PC-9 (cell line): ENCODE measurements at regions not wholly inside any gene's neighbourhood (a gene's known extent, or its start where the extent isn't known, plus 50 kb on each side); places are given as distances from the start of the nearest gene placed in this dataset.

Source experiments
- BruUV-seq: library from RNA; stranded (reverse); fragments of 400-500 nt; replicated peaks from 2 replicates; lab custom pipeline; 2021; lab: Mats Ljungman, UMichigan
- CTCF ChIA-PET: fragments of 300-600 bp; sonication (Branson Sonifier 250); formaldehyde crosslinking; loops from one replicate; lab custom pipeline; 2022; ENCODE audit warnings: antibody characterized with exemption; lab: Charles Lee
- POLR2A ChIA-PET: fragments of 300-600 bp; sonication (Branson Sonifier 250); formaldehyde crosslinking; loops from one replicate; lab custom pipeline; 2022; ENCODE audit warnings: antibody characterized with exemption; ENCODE audit not compliant: unreplicated experiment; lab: Charles Lee
- DNase-seq, 2 experiments: peaks; one replicate each; pipeline versions ENCODE4 v3.0.0 to v3.0.0-alpha.2; 2015 to 2022; ENCODE audit warnings: mixed read lengths in 1 of 2
- H2AFZ ChIP-seq: fragments of 200-600 bp; sonication (generic); 2 replicates; pipeline ENCODE4 v1.8.1; 2017; ENCODE audit warnings: antibody characterized with exemption
- H3F3A ChIP-seq: fragments of 200-600 bp; sonication (generic); 2 replicates; pipeline ENCODE4 v1.8.1; 2017; ENCODE audit warnings: antibody characterized with exemption, mild to moderate bottlenecking, low read depth; ENCODE audit not compliant: insufficient read depth
- H3K27ac ChIP-seq: fragments of 200-600 bp; sonication (generic); 2 replicates; pipeline ENCODE4 v1.6.1; 2016; ENCODE audit warnings: mixed run types
- H3K27me3 ChIP-seq: fragments of 200-600 bp; sonication (generic); 2 replicates; pipeline ENCODE4 v1.6.1; 2016; ENCODE audit warnings: low read depth, mixed run types; ENCODE audit not compliant: insufficient read depth
- H3K36me3 ChIP-seq: fragments of 200-600 bp; sonication (generic); 2 replicates; pipeline ENCODE4 v1.6.1; 2016; ENCODE audit warnings: low read depth, mixed run types
- H3K4me1 ChIP-seq: fragments of 200-600 bp; sonication (generic); replicated peaks from 2 replicates; pipeline ENCODE4 v1.6.1; 2016; ENCODE audit warnings: mixed run types; ENCODE audit not compliant: insufficient read depth
- H3K4me2 ChIP-seq: fragments of 200-600 bp; sonication (generic); 2 replicates; pipeline ENCODE4 v1.6.1; 2017; ENCODE audit warnings: mixed run types
- H3K4me3 ChIP-seq: fragments of 200-600 bp; sonication (generic); 2 replicates; pipeline ENCODE4 v1.6.1; 2016; ENCODE audit warnings: mixed run types
- H3K79me2 ChIP-seq: fragments of 200-600 bp; sonication (generic); 2 replicates; pipeline ENCODE4 v1.6.1; 2017; ENCODE audit warnings: low read depth, mixed run types
- H3K9me2 ChIP-seq: fragments of 200-600 bp; sonication (generic); 2 replicates; pipeline ENCODE4 v1.8.1; 2017; ENCODE audit warnings: mild to moderate bottlenecking; ENCODE audit not compliant: insufficient read depth
- H3K9me3 ChIP-seq: fragments of 200-600 bp; sonication (generic); 2 replicates; pipeline ENCODE4 v1.8.1; 2016; ENCODE audit warnings: low read depth; ENCODE audit not compliant: insufficient read depth
- H4K20me1 ChIP-seq: fragments of 200-600 bp; sonication (generic); 2 replicates; pipeline ENCODE4 v1.8.1; 2017; ENCODE audit not compliant: insufficient read depth
- EZH2 ChIP-seq: fragments of 200-600 bp; sonication (generic); IDR thresholded peaks from 2 replicates; pipeline ENCODE4 v1.8.0; 2017; ENCODE audit warnings: antibody characterized with exemption, low read depth
- intact Hi-C: fragments of 100-400 bp; cut with micrococcal nuclease; formaldehyde crosslinking; loops from one replicate; pipeline ENCODE4 v1.10.0; 2022; ENCODE audit not compliant: unreplicated experiment
- TF ChIP-seq, protein P1 (sequence below): fragments of 200-600 bp; sonication (generic); conservative IDR thresholded peaks from 2 replicates; pipeline ENCODE4 v1.6.1; 2017; ENCODE audit warnings: mixed run types, antibody characterized with exemption, mild to moderate bottlenecking, moderate library complexity

DNA sequence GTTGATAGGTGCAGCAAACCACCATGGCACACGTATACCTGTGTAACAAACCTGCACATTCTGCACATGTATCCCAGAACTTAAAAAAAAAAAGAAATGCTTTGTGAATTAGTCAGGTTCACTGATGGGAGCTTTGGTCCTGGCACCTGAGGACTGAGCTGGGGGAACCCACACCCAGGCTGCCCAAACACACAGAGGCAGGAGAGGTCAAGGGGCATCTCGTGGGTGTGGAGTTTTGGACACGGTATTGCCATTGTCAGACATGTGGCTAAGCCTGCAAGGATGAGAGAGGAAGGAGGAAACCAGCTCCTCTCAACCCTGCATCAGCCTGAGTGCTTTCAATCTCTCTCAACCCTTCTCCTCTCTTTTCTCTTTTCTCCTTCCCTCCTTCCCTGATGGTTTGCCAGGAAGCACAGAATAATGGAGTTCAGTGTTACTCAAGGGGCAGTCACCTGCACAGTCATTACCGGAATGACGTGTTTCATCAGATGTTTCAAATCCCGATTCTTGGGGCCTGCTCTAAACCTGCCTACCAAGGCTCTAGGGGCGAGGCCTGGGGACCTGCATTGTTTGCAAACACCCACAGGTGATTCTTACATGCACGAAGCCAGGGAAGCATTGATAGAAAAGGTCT is 89.9 kb upstream of the NEDD9 start:
- H3K27ac ChIP-seq = no peak overlapping the region
- POLR2A ChIA-PET = interaction anchor here (0.6 kb wide), 1 partner anchor 25 kb away, joined by 4 read pairs; no protein-coding TSS in a partner anchor

DNA sequence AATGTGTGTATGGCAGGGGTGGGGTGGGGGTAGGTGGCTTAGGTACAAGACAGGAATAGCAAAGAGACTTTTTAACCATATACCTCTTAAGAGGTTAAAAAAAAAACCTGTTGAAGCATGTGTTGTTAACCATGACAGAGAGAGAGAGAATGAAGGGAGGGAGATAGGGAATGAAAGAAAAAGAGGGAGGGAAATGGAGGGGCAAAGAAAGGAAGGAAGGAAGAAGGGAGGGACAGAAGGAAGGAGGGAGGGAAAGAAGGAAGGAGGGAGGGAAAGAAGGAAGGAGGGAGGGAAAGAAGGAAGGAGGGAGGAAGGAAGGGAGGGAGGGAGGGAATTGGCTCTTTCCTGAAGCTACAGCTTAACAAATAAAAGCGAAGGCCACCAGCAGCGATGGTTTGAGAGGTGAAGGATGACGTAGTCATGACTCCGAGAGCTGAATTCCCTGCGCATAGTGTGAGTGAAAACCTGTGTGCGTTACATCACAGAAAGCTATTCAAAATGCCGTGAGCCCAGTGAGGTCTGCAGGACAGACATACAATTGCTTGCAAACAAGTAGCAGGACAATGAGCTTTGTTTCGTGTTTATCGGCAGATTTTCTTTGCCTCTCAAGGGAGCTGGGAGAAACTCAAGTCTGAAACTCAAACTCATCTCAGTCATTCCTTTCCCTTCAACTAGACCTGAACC is 88.6 kb upstream of the NEDD9 start:
- no peak for DNase-seq
- Histone ChIP-seq H3K9me3 (no peaks in the 10 kb centered on the region), H3K36me3 (no peaks in the 10 kb centered on the region), H3K4me2 (no peak overlapping the region), H3F3A (peaks cover 12% of the 10 kb centered on the region), H3K27ac (no peak overlapping the region), H3K4me1 (peaks cover 26% of the 10 kb centered on the region), H3K27me3 (no peaks in the 10 kb centered on the region), H3K79me2 (no peaks in the 10 kb centered on the region), H3K4me3 (no peak overlapping the region), H2AFZ (no peak overlapping the region), H3K9me2 (no peaks in the 10 kb centered on the region), H4K20me1 (no peaks in the 10 kb centered on the region)
- POLR2A ChIA-PET = no interaction called here
- TF ChIP-seq, protein P1, sequence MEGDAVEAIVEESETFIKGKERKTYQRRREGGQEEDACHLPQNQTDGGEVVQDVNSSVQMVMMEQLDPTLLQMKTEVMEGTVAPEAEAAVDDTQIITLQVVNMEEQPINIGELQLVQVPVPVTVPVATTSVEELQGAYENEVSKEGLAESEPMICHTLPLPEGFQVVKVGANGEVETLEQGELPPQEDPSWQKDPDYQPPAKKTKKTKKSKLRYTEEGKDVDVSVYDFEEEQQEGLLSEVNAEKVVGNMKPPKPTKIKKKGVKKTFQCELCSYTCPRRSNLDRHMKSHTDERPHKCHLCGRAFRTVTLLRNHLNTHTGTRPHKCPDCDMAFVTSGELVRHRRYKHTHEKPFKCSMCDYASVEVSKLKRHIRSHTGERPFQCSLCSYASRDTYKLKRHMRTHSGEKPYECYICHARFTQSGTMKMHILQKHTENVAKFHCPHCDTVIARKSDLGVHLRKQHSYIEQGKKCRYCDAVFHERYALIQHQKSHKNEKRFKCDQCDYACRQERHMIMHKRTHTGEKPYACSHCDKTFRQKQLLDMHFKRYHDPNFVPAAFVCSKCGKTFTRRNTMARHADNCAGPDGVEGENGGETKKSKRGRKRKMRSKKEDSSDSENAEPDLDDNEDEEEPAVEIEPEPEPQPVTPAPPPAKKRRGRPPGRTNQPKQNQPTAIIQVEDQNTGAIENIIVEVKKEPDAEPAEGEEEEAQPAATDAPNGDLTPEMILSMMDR = no peak
- no peak for TF ChIP-seq EZH2
- intact Hi-C loops = no loop called here
- no TSS peak for BruUV-seq
- CTCF ChIA-PET = no interaction called here

More for the DNA sequence above, 89.9 kb upstream of the NEDD9 start:
- peak in 1 of 2 experiments; percentile 42 for DNase-seq
- Histone ChIP-seq H3K4me2 (no peak overlapping the region), H3K9me3 (no peaks in the 10 kb centered on the region), H3K9me2 (no peaks in the 10 kb centered on the region), H3K4me1 (peaks cover 17% of the 10 kb centered on the region), H3F3A (peaks cover 12% of the 10 kb centered on the region), H2AFZ (no peak overlapping the region), H3K4me3 (no peak overlapping the region), H3K27me3 (no peaks in the 10 kb centered on the region), H3K36me3 (no peaks in the 10 kb centered on the region), H4K20me1 (no peaks in the 10 kb centered on the region), H3K79me2 (no peaks in the 10 kb centered on the region)
- intact Hi-C loops = loop anchor here (1.0 kb wide), 1 partner anchor 112 kb away; no protein-coding TSS in a partner anchor
- BruUV-seq = no TSS peak
- CTCF ChIA-PET = no interaction called here
- TF ChIP-seq, protein P1 = no peak
- TF ChIP-seq EZH2 = no peak

DNA sequence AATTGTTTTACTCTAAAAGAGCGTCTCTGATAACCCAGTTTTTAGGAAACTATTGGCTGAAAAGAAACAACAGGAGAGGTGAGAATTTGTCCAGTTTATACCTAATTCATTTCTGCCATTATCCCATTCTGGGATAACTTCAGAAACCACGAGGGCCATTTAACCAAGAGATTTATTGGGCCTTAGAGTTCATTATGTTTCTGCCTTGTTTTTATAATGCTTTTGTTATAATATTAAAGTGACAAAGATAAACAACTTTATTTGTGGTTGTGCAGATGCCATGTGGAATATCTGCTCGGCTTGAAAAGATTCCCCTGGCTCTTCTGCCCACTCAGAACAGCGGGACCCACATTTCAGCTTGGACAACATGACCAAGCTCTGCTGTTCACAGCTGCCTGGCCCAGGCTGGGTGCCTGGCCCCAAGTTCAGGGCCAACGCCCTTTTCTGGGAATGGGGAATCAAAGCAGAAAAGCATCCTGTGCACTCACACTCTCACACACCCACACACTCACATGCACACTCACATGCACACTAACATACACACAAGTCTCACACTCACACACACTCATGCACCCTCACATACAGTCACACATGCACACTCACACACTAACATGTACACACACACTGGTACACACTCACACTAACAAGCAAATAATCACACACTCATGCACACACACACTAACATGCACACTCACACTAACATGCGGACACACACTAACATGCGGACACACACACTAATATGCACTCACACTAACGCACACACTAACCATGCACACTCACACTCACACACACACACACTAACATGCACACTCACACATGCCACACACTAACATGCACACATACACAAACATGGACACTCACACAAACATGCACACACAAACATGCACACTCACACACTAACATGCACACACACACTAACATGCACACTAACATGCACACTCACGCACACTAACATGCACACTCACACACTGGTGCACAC is 86.7 kb upstream of the NEDD9 start:
- Histone ChIP-seq H3K4me2 (peak overlapping the region; percentile 68), H3K36me3 (no peaks in the 10 kb centered on the region), H3K9me3 (no peaks in the 10 kb centered on the region), H3K9me2 (no peaks in the 10 kb centered on the region), H3K27me3 (no peaks in the 10 kb centered on the region), H2AFZ (no peak overlapping the region), H3K4me1 (peaks cover 34% of the 10 kb centered on the region), H3K27ac (peak overlapping the region; percentile 85), H3K4me3 (peak overlapping the region; percentile 24; the same call in 1 of the 2 replicates), H3F3A (peaks cover 20% of the 10 kb centered on the region), H4K20me1 (no peaks in the 10 kb centered on the region), H3K79me2 (no peaks in the 10 kb centered on the region)
- POLR2A ChIA-PET = interaction anchor here (0.6 to 1.4 kb wide), 14 partner anchors 15 to 995 kb away, joined by 3 to 31 read pairs (median 8); partner anchors contain the start of gene NEDD9
- DNase-seq = peak in 1 of 2 experiments; percentile 13
- BruUV-seq = TSS peak; percentile 46
- intact Hi-C loops = loop anchor here (1.0 to 2.0 kb wide), 10 partner anchors 25 to 224 kb away; partner anchors contain the start of gene NEDD9
- TF ChIP-seq EZH2 = no peak
- TF ChIP-seq, protein P1 = no peak
- CTCF ChIA-PET = interaction anchor here (0.9 kb wide), 2 partner anchors 26 to 365 kb away, joined by 4 to 10 read pairs; no protein-coding TSS in a partner anchor
